ENCODE measurements at regions not wholly inside any gene's neighbourhood (a gene's known extent, or its start where the extent isn't known, plus 50 kb on each side); places are given as distances from the start of the nearest gene placed in this dataset.

- TF ChIP-seq ZNF302 (tag by site-specific recombination; IDR thresholded peaks at IDR 0.05; ENCODE audit: low read depth) (no peak), ZNF426 (tag by site-specific recombination; IDR thresholded peaks at IDR 0.05) (no peak)
Measured at GRCh38 chr20:60974441-60974945, 277.6 kb upstream of the CDH4 start.

Measured in HEK293 (cell line).